ENCODE measurements at regions not wholly inside any gene's neighbourhood (a gene's known extent, or its start where the extent isn't known, plus 50 kb on each side); places are given as distances from the start of the nearest gene placed in this dataset.

GRCh38 chr5:120848883-120849282, 384.8 kb downstream of the PRR16 start:
- Mint-ChIP-seq H3K27me3 (ENCODE audit: low read depth) (no peaks in the 10 kb centered on the region), H3K27ac (no peak overlapping the region), H3K4me3 (no peak overlapping the region), H3K9me3 (no peaks in the 10 kb centered on the region), H3K4me1 (peaks cover 4% of the 10 kb centered on the region), H3K36me3 (no peaks in the 10 kb centered on the region)
- no peak for DNase-seq (ENCODE audit: low spot score in 2 of 2, unreplicated experiment in 2 of 2)
- TF ChIP-seq CTCF (IDR thresholded peaks at IDR 0.05; ENCODE audit: unreplicated experiment) = no peak

- Mint-ChIP-seq H3K36me3 (no peaks in the 10 kb centered on the region), H3K27ac (no peak overlapping the region), H3K4me1 (peaks cover 1% of the 10 kb centered on the region), H3K9me3 (no peaks in the 10 kb centered on the region), H3K27me3 (ENCODE audit: low read depth) (no peaks in the 10 kb centered on the region), H3K4me3 (no peak overlapping the region)
- DNase-seq (ENCODE audit: low spot score in 2 of 2, unreplicated experiment in 2 of 2) = no peak
- no peak for TF ChIP-seq CTCF (IDR thresholded peaks at IDR 0.05; ENCODE audit: unreplicated experiment)
Observed at GRCh38 chr5:120852222-120852860, 388.2 kb downstream of the PRR16 start.

GRCh38 chr5:120866997-120867396, 402.9 kb downstream of the PRR16 start:
- no peak for TF ChIP-seq CTCF (IDR thresholded peaks at IDR 0.05; ENCODE audit: unreplicated experiment)
- H3K4me3 Mint-ChIP-seq = no peak overlapping the region
- no peaks in the 10 kb centered on the region for H3K9me3 Mint-ChIP-seq
- H3K4me1 Mint-ChIP-seq = peaks cover 2% of the 10 kb centered on the region
- H3K27ac Mint-ChIP-seq = no peak overlapping the region
- no peaks in the 10 kb centered on the region for H3K36me3 Mint-ChIP-seq
- no peaks in the 10 kb centered on the region for H3K27me3 Mint-ChIP-seq (ENCODE audit: low read depth)
- no peak for DNase-seq (ENCODE audit: low spot score in 2 of 2, unreplicated experiment in 2 of 2)

GRCh38 chr5:120869831-120870230, 405.7 kb downstream of the PRR16 start:
- Mint-ChIP-seq H3K4me1 (peaks cover 2% of the 10 kb centered on the region), H3K27me3 (ENCODE audit: low read depth) (no peaks in the 10 kb centered on the region), H3K4me3 (no peak overlapping the region), H3K36me3 (no peaks in the 10 kb centered on the region), H3K9me3 (no peaks in the 10 kb centered on the region), H3K27ac (no peak overlapping the region)
- DNase-seq (ENCODE audit: low spot score in 2 of 2, unreplicated experiment in 2 of 2) = no peak
- no peak for TF ChIP-seq CTCF (IDR thresholded peaks at IDR 0.05; ENCODE audit: unreplicated experiment)

- no peak overlapping the region for H3K4me3 Mint-ChIP-seq
- no peaks in the 10 kb centered on the region for H3K27me3 Mint-ChIP-seq (ENCODE audit: low read depth)
- no peak overlapping the region for H3K27ac Mint-ChIP-seq
- DNase-seq (ENCODE audit: low spot score in 2 of 2, unreplicated experiment in 2 of 2) = no peak
- H3K36me3 Mint-ChIP-seq = no peaks in the 10 kb centered on the region
- H3K9me3 Mint-ChIP-seq = no peaks in the 10 kb centered on the region
- H3K4me1 Mint-ChIP-seq = peaks cover 2% of the 10 kb centered on the region
- TF ChIP-seq CTCF (IDR thresholded peaks at IDR 0.05; ENCODE audit: unreplicated experiment) = no peak
Observed at GRCh38 chr5:120872297-120872696, 408.2 kb downstream of the PRR16 start.

- H3K4me3 Mint-ChIP-seq = no peak overlapping the region
- no peak for DNase-seq (ENCODE audit: low spot score in 2 of 2, unreplicated experiment in 2 of 2)
- TF ChIP-seq CTCF (IDR thresholded peaks at IDR 0.05; ENCODE audit: unreplicated experiment) = no peak
Observed at GRCh38 chr5:120873083-120873482, 409.0 kb downstream of the PRR16 start.

More at GRCh38 chr5:120873083-120873482, 409.0 kb downstream of the PRR16 start:
- no peaks in the 10 kb centered on the region for H3K9me3 Mint-ChIP-seq
- H3K4me1 Mint-ChIP-seq = no peaks in the 10 kb centered on the region
- no peak overlapping the region for H3K27ac Mint-ChIP-seq
- no peaks in the 10 kb centered on the region for H3K36me3 Mint-ChIP-seq
- H3K27me3 Mint-ChIP-seq (ENCODE audit: low read depth) = no peaks in the 10 kb centered on the region

All from mesothelial cell of epicardium (in vitro differentiated cells).